HepG2 (cell line): ENCODE measurements at regions not wholly inside any gene's neighbourhood (a gene's known extent, or its start where the extent isn't known, plus 50 kb on each side); places are given as distances from the start of the nearest gene placed in this dataset.

Experiments used
- ATAC-seq: fragments of 200-7000 bp; cut with Tn5 transposase; 3 replicates; pipeline ENCODE4 v1.9.1; 2020; ENCODE audit warnings: mild to moderate bottlenecking, moderate library complexity
- BruUV-seq: library from RNA; stranded (reverse); fragments of 400-500 nt; replicated peaks from 2 replicates; lab custom pipeline; 2021; lab: Mats Ljungman, UMichigan
- CTCF ChIA-PET: fragments of 300-600 bp; formaldehyde crosslinking; extraction: SDS; loops from one replicate; lab custom pipeline; 2021; ENCODE audit warnings: low total read pairs, inconsistent platforms, low intra/inter-chr PET ratio; lab: Yijun Ruan, JAX
- POLR2A ChIA-PET: fragments of 350-600 bp; sonication (Branson Sonifier 250); formaldehyde crosslinking; loops from one replicate; lab custom pipeline; 2020; ENCODE audit warnings: antibody characterized with exemption, inconsistent platforms; lab: Yijun Ruan, JAX
- DNase-seq: peaks from one replicate; pipeline ENCODE4 v3.0.0-alpha.2; 2015; ENCODE audit warnings: low spot score
- FAIRE-seq: peaks from 3 replicates; lab custom pipeline; 2011; peaks lifted over from hg19 to GRCh38; lab: Jason Lieb, UNC
- H2AFZ ChIP-seq: one replicate; pipeline ENCODE4 v1.6.1; 2011; ENCODE audit warnings: low read length, inconsistent platforms
- H3K27ac ChIP-seq: fragments of 300-600 bp; 3 replicates; pipeline ENCODE4 v1.8.0; 2011; ENCODE audit warnings: mixed run types, mild to moderate bottlenecking, mixed read lengths, low read length, inconsistent platforms; ENCODE audit not compliant: insufficient read depth; ENCODE audit errors: extremely low read length
- H3K27me3 ChIP-seq, 2 experiments: fragments of 200-600 bp in 1 of 2; 2 replicates in 1 of 2; 3 replicates in 1 of 2; pipeline versions ENCODE4 v1.6.0 to v1.8.0; 2011; ENCODE audit warnings: low read length in 2 of 2, mild to moderate bottlenecking in 2 of 2, moderate library complexity in 2 of 2, inconsistent platforms in 1 of 2; ENCODE audit not compliant: insufficient read depth in 2 of 2, control insufficient read depth in 1 of 2
- H3K36me3 ChIP-seq, 2 experiments: fragments of 200-600 bp in 1 of 2; replicated peaks in 1 of 2; 2 replicates in 1 of 2; 3 replicates in 1 of 2; pipeline versions ENCODE4 v1.5.1 to v1.8.0; 2011; ENCODE audit warnings: low read length in 2 of 2, inconsistent platforms in 1 of 2; ENCODE audit not compliant: insufficient read depth in 2 of 2, control insufficient read depth in 1 of 2
- H3K4me1 ChIP-seq: 2 replicates; pipeline ENCODE4 v1.5.1; 2012; ENCODE audit warnings: low read length, inconsistent platforms; ENCODE audit not compliant: insufficient read depth
- H3K4me2 ChIP-seq: 2 replicates; pipeline ENCODE4 v1.6.0; 2011; ENCODE audit warnings: low read depth, low read length, inconsistent platforms
- H3K4me3 ChIP-seq, 3 experiments: fragments of 200-600 bp in 1 of 3; sonication (generic), shearing (Covaris generic) in 1 of 3; replicated peaks in 1 of 3; 2 replicates each; pipeline ENCODE4 v1.5.1; 2011 to 2016; ENCODE audit warnings: low read length in 3 of 3, inconsistent platforms in 2 of 3, low read depth in 2 of 3, mild to moderate bottlenecking in 2 of 3, control low read depth in 1 of 3, mixed read lengths in 1 of 3; ENCODE audit not compliant: insufficient read depth in 1 of 3
- H3K79me2 ChIP-seq: one replicate; pipeline ENCODE4 v1.6.1; 2011; ENCODE audit warnings: low read length, inconsistent platforms; ENCODE audit not compliant: insufficient read depth
- H3K9ac ChIP-seq: 2 replicates; pipeline ENCODE4 v1.6.0; 2011; ENCODE audit warnings: mild to moderate bottlenecking, low read depth, low read length, inconsistent platforms; ENCODE audit not compliant: insufficient read depth
- H3K9me3 ChIP-seq: 2 replicates; pipeline ENCODE4 v1.5.1; 2012; ENCODE audit warnings: mild to moderate bottlenecking, low read length
- H4K20me1 ChIP-seq: 2 replicates; pipeline ENCODE4 v1.6.0; 2011; ENCODE audit warnings: inconsistent platforms, mild to moderate bottlenecking, low read length, moderate library complexity; ENCODE audit not compliant: insufficient read depth
- BHLHE40 ChIP-seq: IDR thresholded peaks from 2 replicates; pipeline ENCODE4 v1.6.1; 2011; ENCODE audit warnings: low read length, improper control_type of control experiment
- DPF2 ChIP-seq: sonication (generic); formaldehyde crosslinking; IDR thresholded peaks from 2 replicates; pipeline ENCODE4 v1.4.0; 2020; ENCODE audit warnings: mild to moderate bottlenecking, low read depth, missing genetic modification reagents, borderline replicate concordance
- HOXD1 ChIP-seq: sonication (generic); formaldehyde crosslinking; IDR thresholded peaks from 2 replicates; pipeline ENCODE4 v1.5.0; 2020; ENCODE audit warnings: missing genetic modification reagents
- MAFF ChIP-seq: IDR thresholded peaks from 2 replicates; pipeline ENCODE4 v1.6.1; 2011; ENCODE audit warnings: low read depth, low read length, improper control_type of control experiment
- MAFG ChIP-seq: sonication (generic); formaldehyde crosslinking; IDR thresholded peaks from 2 replicates; pipeline ENCODE4 v1.5.1; 2020; ENCODE audit warnings: mild to moderate bottlenecking, missing genetic modification reagents
- NFE2 ChIP-seq: sonication (generic); formaldehyde crosslinking; IDR thresholded peaks from 2 replicates; pipeline ENCODE4 v1.4.0; 2020; ENCODE audit warnings: missing genetic modification reagents
- PAXIP1 ChIP-seq: sonication (generic); formaldehyde crosslinking; conservative IDR thresholded peaks from 2 replicates; pipeline ENCODE4 v1.4.0; 2020; ENCODE audit warnings: mild to moderate bottlenecking, missing genetic modification reagents, moderate library complexity
- SOX6 ChIP-seq, 2 experiments: fragments of 450-650 bp in 1 of 2; sonication (generic) in 1 of 2; formaldehyde crosslinking in 1 of 2; IDR thresholded peaks; 2 replicates each; pipeline versions ENCODE4 v1.4.0 to v1.6.1; 2017 to 2020; ENCODE audit warnings: antibody characterized with exemption in 1 of 2, mild to moderate bottlenecking in 1 of 2, missing genetic modification reagents in 1 of 2
- TOPORS ChIP-seq: sonication (generic); formaldehyde crosslinking; IDR thresholded peaks from 2 replicates; pipeline ENCODE4 v1.8.0; 2023; ENCODE audit warnings: mild to moderate bottlenecking, missing genetic modification reagents
- ZFP62 ChIP-seq: sonication (generic); formaldehyde crosslinking; IDR thresholded peaks from 2 replicates; pipeline ENCODE4 v1.4.0; 2020; ENCODE audit warnings: missing genetic modification reagents
- ZNF331 ChIP-seq: sonication (generic); formaldehyde crosslinking; IDR thresholded peaks from 2 replicates; pipeline ENCODE4 v1.4.0; 2020; ENCODE audit warnings: missing genetic modification reagents
- ZNF547 ChIP-seq: sonication (generic); formaldehyde crosslinking; IDR thresholded peaks from 2 replicates; pipeline ENCODE4 v1.5.1; 2020; ENCODE audit warnings: mild to moderate bottlenecking, missing genetic modification reagents
- ZNF607 ChIP-seq: sonication (generic); formaldehyde crosslinking; IDR thresholded peaks from 2 replicates; pipeline ENCODE4 v1.5.1; 2020; ENCODE audit warnings: missing genetic modification reagents, mild to moderate bottlenecking, borderline replicate concordance
- ZNF615 ChIP-seq: sonication (generic); formaldehyde crosslinking; IDR thresholded peaks from 2 replicates; pipeline ENCODE4 v1.5.0; 2020; ENCODE audit warnings: mild to moderate bottlenecking, missing genetic modification reagents, borderline replicate concordance
- WGBS: methylation state at CpG from one replicate; pipeline ENCODE4 v1.1.6; 2017; ENCODE audit warnings: low lambda C conversion rate; 5-methylcytosine and 5-hydroxymethylcytosine counted together
- in situ Hi-C: cut with HindIII; loops from 2 replicates; pipeline ENCODE4 v1.10.0; 2017; ENCODE audit warnings: low pct_unique_long_range_greater_than_20kb; ENCODE audit not compliant: extremely low pct_ligation_motif_present
- intact Hi-C: fragments of 100-400 bp; cut with micrococcal nuclease; formaldehyde crosslinking; loops from one replicate; pipeline ENCODE4 v1.10.0; 2022; ENCODE audit not compliant: unreplicated experiment
- TF ChIP-seq, protein P1 (sequence below): IDR thresholded peaks from 2 replicates; pipeline ENCODE4 v1.6.1; 2016; ENCODE audit warnings: low read depth, control low read depth
- TF ChIP-seq, protein P2 (sequence below): sonication (generic); formaldehyde crosslinking; IDR thresholded peaks from 2 replicates; pipeline ENCODE4 v1.4.0; 2020; ENCODE audit warnings: missing genetic modification reagents, low read depth, mild to moderate bottlenecking, borderline replicate concordance
- TF ChIP-seq, protein P3 (sequence below): IDR thresholded peaks from 2 replicates; pipeline ENCODE4 v1.6.1; 2016
- TF ChIP-seq, protein P4 (sequence below): sonication (generic); formaldehyde crosslinking; IDR thresholded peaks from 2 replicates; pipeline ENCODE4 v1.8.0; 2022; ENCODE audit warnings: mild to moderate bottlenecking, missing genetic modification reagents, moderate library complexity

DNA sequence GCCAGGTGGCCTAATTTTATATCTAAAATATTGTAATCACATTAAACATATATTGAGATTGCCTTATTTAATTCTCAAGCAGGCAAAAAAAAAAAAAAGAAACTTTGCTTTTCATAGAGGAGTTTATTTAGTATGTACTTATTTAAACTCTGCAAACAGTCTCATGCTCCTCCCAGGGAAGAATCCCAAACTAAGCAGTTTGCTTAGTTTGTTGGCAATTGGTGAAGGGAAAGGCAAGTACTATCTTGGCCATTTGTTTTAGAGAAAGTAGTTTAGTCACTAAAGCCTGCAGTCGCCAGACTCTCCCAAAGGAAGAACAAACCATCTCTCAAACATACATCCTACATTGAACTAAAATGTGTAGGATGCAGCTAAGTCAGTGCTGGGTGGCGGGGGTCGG, 226.8 kb downstream of the CDC14C start (continued):
- TF ChIP-seq BHLHE40 (no peak), NFE2 (CRISPR knock-in tag) (no peak), ZNF607 (CRISPR knock-in tag) (no peak), MAFF (no peak), HOXD1 (CRISPR knock-in tag) (no peak)
- TF ChIP-seq, protein P1, sequence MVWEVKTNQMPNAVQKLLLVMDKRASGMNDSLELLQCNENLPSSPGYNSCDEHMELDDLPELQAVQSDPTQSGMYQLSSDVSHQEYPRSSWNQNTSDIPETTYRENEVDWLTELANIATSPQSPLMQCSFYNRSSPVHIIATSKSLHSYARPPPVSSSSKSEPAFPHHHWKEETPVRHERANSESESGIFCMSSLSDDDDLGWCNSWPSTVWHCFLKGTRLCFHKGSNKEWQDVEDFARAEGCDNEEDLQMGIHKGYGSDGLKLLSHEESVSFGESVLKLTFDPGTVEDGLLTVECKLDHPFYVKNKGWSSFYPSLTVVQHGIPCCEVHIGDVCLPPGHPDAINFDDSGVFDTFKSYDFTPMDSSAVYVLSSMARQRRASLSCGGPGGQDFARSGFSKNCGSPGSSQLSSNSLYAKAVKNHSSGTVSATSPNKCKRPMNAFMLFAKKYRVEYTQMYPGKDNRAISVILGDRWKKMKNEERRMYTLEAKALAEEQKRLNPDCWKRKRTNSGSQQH, result no peak
- TF ChIP-seq, all 625 proteins: peak for 0

- ChIA-PET POLR2A (no interaction called here), CTCF (no interaction called here)
- TF ChIP-seq, protein P2, sequence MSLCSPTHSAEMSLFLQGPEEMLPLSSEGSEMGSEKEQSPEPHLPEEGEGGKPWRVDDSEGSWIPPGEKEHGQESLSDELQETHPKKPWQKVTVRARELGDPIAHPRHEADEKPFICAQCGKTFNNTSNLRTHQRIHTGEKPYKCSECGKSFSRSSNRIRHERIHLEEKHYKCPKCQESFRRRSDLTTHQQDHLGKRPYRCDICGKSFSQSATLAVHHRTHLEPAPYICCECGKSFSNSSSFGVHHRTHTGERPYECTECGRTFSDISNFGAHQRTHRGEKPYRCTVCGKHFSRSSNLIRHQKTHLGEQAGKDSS (CRISPR knock-in tag), result no peak
- no peak for TF ChIP-seq DPF2 (CRISPR knock-in tag)
- TF ChIP-seq, protein P3, sequence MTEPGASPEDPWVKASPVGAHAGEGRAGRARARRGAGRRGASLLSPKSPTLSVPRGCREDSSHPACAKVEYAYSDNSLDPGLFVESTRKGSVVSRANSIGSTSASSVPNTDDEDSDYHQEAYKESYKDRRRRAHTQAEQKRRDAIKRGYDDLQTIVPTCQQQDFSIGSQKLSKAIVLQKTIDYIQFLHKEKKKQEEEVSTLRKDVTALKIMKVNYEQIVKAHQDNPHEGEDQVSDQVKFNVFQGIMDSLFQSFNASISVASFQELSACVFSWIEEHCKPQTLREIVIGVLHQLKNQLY (CRISPR knock-in tag), result no peak
- no peak for TF ChIP-seq ZNF547 (CRISPR knock-in tag)
- no peak for TF ChIP-seq SOX6 (IDR thresholded peaks at IDR 0.05)
- TF ChIP-seq SOX6 (CRISPR knock-in tag; IDR thresholded peaks at IDR 0.05), result no peak
- TF ChIP-seq ZNF331 (CRISPR knock-in tag), result no peak
- no peak for TF ChIP-seq ZNF615 (CRISPR knock-in tag)
- no peak for TF ChIP-seq TOPORS (CRISPR knock-in tag)
- TF ChIP-seq MAFG (CRISPR knock-in tag), result no peak
- TF ChIP-seq PAXIP1 (CRISPR knock-in tag), result no peak
- no peak for TF ChIP-seq ZFP62 (CRISPR knock-in tag)
- TF ChIP-seq, protein P4, sequence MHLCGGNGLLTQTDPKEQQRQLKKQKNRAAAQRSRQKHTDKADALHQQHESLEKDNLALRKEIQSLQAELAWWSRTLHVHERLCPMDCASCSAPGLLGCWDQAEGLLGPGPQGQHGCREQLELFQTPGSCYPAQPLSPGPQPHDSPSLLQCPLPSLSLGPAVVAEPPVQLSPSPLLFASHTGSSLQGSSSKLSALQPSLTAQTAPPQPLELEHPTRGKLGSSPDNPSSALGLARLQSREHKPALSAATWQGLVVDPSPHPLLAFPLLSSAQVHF (CRISPR knock-in tag), result no peak
- no peak for DNase-seq
- Histone ChIP-seq H3K27me3 (no peaks in the 10 kb centered on the region), H3K9ac (no peak overlapping the region), H3K4me3 (no peak overlapping the region), H3K27ac (no peak overlapping the region), H3K4me1 (no peaks in the 10 kb centered on the region), H2AFZ (no peak overlapping the region), H3K4me2 (no peak overlapping the region), H3K9me3 (no peaks in the 10 kb centered on the region), H4K20me1 (no peaks in the 10 kb centered on the region), H3K36me3 (no peaks in the 10 kb centered on the region), H3K79me2 (no peaks in the 10 kb centered on the region)
- FAIRE-seq, result no peak
- 23% methylated on average over 2 of the region's 2 CpGs for WGBS
- BruUV-seq, result no TSS peak
- in situ Hi-C loops, result no loop called here
- intact Hi-C loops, result no loop called here
- ATAC-seq, result no peak
These were observed 234.0 kb downstream of the CDC14C start for GRCh38 chr7:49158321-49158720.
